CD4-positive, alpha-beta T cell treated with Interleukin-4 for 4 hours (primary cell): ENCODE measurements at regions not wholly inside any gene's neighbourhood (a gene's known extent, or its start where the extent isn't known, plus 50 kb on each side); places are given as distances from the start of the nearest gene placed in this dataset.

ENCODE experiments used
- DNase-seq: peaks from one replicate; pipeline ENCODE4 v3.0.0-alpha.2; 2020

DNA sequence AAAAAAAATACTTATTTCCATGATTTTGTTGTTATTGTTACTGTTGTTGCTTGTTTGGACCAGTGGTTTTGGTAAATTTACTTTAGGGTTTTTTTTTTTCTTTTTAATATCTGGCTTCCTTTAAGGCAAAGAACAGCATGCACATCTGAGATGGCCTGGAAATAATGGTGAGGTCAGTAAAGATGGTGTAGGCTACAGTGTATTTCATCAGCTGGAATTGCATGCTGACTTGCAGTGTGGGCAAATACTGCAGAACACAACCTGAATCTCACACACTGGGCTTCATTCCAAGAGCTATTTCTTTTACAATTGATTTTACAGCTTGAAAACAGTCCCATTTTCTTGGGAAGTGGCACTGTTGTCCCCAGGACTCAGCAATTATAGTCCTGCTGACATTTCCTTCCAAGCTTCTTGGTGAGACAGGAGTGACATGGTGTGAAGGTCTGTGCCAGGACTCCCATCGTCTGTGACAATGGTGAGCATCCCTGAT is 376.1 kb upstream of the SOX11 start:
- no peak for DNase-seq

DNA sequence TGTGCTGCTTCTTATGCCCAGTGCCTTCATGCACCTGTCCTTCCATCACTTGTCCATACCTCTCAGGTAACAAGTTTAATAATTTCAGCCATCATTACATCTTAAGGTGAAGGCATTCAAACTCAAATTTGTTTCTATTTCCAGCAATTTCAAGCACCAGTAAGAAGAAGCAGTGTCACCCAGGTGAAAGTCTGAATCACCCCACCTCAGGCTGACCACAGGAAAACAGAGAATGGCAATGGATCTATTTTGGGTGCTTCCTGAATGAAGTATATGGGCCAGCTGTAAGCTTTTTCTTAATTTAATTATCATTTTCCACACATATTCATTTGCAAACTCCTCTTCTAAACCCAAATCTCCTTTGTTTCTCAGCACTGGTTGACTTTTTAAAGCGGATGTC is 372.7 kb upstream of the SOX11 start:
- DNase-seq, result no peak

DNA sequence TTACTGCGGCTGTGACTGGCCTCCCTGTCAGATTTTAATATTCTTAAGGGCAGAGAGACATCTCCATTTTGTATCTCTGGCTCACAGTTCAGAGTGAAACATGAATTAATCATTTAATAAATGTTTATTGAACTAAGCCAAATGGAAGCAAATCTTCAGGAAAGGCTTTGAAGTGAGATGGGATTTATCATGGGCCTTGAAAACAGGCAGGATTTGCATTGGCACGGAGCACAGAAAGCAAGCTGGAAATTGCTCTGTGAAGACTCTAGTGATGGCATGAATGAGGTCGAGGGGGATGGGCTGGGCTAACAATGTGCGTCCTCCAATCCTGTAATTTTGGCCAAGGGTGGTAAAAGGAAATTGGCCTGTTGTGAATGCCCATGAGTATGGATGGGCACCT is 369.8 kb upstream of the SOX11 start:
- DNase-seq, result no peak

DNA sequence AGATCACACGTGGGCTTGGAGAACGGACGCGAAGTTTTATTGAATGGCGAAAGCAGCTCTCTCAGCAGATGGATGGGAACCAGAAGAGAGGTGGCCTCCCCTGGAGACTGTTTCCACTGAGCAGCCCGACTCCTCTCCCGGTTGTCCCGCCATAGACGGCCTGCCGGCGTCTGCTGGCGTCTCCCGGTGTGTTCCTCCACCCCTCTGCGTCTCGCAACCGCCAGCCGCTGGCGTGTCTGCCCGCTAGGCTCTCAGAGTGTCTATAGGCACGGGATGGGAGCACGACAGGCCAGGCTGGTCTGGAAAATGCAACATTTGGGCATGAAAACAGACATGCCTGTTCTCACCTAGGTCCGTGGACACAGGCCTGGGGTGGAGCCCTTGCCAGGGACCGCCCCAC is 366.7 kb upstream of the SOX11 start:
- DNase-seq, result no peak

DNA sequence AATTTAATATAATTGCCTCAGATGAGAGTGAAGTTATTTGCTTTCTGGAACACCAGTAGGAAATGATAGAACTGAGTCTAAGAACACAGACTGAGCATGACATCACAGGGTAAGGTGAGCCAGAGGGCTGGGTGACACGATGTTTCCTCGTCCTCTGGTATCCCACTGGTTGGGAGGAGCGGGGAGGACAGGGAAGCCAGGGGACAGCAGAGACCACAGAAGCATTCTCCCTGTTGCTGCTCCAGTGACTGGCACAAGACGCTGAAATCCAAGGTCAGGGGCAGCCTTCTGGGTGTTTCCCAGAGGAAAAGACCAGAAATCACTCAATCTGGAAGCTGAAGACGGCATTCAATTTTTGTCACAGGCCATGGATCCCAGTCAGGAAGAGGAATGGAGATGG is 363.4 kb upstream of the SOX11 start:
- DNase-seq, result no peak

DNA sequence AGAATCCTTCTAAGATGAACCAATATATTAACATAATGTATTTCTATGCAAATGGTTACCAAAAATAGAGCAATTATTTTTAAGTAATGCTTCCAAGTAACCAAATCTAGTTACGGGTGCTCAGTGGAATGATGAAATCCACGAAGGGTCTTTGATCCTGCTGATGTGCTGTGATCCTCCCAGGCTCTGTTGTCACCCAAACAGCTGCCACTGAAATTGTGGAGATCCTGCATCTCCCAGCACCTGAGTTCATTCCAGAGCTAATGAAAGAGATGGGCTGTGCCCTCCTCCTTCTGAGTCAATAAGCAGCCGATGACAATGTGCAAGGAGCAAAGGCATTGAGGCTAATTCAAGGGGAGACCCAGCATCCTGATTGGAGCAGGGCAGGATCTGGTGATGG is 362.4 kb upstream of the SOX11 start:
- no peak for DNase-seq

DNA sequence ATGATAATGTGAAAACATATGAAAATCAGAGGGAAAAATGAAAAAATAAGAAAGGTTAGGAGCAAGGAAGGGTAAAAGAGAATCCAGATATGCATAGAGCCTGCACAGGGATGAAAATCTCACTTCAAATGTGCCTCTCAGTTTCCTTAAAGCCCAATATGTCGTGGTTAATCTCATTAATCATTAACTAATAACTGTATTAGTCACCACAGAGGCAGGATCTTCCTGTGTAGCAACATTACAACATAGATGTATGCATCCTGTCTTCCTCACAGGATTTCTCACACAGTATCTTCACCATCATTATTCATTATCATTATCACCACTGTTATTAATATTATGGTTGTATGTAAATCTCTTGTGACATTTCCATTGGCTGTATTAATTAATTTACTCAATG is 361.2 kb upstream of the SOX11 start:
- DNase-seq, result no peak

DNA sequence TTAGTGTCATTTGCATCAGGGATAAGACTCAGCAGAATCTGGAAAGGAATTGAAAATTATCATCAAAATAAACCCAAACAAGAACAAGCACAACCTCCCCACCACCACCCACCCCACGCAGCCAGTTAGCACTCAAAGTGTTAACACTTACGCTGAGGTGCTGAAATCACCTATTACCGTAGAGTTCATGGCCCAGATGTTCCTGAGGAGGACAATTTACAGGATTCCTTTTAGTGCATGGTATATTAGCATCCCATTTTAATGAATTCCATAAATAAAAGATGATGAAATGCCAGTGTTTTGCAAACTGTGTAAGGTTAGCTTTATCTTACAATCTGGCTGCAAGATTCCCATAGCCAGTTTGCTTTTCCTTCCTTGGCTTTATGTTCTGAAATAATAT is 359.3 kb upstream of the SOX11 start:
- no peak for DNase-seq

DNA sequence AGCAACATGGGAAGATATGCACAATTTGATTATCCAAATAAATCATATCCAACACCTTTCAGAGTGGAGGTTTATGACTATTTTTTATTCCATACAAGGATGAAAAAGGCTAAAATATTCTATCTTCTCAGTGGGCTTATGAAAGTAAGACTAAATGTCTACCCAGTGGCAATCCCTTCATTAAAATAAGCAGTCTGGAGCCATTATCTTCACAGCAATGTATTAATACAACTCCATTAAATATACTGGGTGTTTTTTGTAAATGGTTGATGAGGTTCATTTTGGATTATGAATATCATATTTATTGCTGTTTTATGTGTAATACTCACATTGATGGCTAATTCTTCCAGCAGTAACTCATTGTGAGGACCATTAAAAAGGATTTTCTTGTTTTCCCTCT is 352.7 kb upstream of the SOX11 start:
- no peak for DNase-seq

DNA sequence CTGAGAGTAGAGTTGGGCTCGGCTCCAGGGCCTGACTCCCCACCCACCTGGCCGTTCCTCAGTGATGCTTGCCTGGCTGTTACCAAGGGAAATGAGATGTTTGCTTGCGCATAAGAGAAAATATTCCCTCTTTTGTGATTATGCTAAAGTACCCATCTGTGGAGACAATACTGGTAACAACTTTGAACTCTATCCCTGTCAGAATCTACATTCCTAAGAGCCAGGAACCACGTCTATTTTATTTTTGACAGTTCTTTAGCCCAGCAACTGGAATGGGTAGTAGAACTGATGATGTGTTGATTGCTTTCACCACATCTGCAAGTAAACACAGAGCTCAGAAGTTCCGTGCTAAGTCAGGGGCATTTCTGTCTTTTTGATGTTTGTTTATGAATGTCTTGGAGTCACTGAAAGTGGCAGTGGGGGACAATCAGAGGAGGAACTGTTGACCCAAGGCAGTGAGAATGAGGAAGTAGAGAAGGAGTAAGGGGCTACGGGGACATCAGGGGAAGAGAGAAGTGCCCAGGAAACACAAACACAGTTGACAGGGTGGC is 348.3 kb upstream of the SOX11 start:
- no peak for DNase-seq

DNA sequence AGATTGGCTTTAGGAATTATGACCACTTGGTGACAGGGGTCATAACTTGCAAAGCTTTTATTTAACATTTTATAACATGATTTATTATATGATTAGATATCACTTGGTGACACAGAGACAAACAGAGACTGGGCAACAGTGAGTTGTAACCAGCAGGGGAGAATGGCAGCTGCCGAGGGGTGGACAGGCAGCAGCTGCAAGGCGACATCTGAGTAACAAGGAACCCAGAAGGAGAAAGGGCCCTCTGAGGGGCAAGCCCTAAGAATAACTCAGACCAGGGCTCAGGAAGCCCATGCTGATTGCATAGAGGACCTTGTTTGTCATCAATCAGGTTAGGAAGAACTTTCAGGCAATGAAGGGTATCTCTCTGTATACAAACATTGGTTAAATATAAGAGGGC is 339.9 kb upstream of the SOX11 start:
- DNase-seq, result no peak

DNA sequence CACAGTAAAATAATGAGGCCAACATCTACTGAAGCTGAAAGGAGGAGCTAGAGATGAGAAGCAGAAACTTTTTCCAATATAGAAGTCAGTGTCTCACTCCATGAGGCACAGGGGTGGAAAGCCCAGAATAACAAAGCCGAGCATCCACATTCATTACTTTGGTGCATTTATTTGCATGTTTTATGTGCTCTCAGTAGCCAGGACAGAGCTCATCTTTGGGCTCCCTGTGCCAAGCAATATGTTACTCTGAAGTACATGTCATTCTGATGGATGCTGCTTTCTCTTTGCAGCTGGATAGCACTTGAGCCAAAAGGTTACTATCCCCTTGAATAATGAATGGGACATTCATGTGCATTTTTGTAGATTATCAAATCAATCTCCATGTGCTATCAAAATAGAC is 338.6 kb upstream of the SOX11 start:
- no peak for DNase-seq

DNA sequence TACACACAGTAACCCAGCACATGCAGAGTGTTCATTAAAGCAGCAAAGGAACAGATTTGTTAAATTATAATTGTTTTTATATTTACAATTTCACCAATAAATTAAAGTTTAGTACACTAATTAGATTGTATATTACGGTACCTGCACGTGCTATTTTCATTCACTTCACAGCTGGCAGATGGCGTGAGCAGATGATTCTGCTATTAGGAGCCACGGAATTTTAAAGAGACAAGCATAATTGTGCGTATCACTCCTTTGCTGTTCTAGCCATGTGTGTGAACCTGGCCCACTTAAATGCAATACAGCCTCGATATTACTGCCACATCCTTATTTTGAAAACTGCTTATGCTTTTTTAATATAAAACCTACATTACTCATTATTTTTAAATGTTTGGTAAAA is 332.8 kb upstream of the SOX11 start:
- no peak for DNase-seq

DNA sequence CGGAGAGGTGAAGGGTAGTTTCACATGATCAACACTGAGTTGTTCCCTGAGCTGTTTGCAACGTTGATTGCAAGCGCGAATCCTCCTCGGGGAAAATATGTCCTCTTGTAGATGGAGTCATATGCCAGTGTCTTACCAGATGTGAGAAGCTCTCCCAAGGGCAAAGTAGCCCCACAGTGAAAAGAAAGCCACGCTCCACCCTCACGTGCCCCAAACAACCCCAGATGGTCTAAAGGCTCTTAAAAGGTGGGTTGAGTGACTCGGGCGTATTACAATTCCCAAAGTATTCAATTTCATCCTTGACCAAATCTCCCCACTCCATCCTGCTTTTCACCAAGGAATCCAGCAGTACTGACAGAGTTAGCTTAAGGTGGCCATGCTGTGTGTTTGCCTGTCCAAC is 332.1 kb upstream of the SOX11 start:
- no peak for DNase-seq

DNA sequence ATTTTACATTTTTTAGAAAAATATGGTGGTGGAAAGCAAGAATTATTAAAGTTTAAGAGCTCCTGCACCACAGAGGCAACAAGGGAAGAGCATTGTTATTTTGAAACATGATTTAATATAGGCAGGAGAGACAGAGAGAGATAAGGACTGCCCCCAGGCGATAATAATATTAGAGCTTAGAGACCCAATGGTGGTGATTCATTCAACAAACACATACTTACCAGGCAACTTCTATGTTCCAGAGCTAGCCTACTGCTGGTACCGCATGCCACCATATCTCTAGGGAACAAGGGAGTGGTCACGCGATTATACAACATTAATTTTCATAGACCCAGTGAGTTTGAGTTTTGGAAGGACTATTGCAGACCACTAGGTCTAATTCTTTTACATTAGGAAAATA is 327.8 kb upstream of the SOX11 start:
- DNase-seq, result no peak

DNA sequence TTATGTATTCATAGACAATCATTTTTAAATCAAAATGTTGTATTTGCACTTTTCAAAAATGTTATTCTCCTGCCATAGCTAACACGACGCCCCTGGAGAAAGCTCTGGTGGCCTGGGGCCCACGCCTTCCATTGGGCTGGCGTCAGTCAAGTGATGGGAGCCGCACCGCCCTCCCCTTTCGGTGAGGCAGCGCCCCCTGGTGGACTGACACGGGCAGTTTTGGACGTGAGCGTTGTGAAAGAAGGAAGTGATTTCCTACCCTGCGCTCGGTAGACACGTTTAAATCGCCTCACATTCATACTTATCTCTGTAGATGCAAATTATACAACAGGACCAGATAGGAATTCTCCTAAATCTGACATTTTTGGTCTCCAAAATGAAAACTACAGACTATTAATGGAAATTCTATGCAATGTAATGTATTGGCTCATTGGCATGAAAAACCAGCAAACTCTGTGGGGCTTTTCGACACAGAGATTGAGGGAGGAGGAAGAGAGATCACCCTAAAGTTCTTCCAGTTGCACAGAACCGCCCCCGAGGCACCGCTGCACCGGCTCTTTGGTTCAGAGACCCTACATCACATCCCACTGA is 326.2 kb upstream of the SOX11 start:
- DNase-seq, result no peak

DNA sequence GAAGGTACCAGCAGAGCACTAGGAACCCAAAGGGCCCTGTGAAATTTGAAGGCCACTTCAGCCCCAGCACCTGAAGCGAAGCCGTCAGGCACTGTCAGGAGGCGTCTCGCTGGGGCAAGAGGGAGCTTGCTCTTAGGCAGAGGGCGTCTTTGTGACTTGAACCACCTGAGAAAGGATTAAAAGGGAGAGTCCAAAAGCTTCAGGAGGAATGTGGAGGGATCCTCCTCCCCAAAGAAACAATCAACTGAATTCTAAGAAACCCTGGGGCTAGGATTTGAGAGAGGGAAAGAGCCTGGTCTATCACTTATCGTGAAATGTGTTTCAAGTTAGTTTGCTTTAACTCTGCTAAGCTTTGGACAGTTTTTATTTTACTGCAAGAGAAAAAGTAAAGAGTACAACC is 324.9 kb upstream of the SOX11 start:
- DNase-seq, result no peak

DNA sequence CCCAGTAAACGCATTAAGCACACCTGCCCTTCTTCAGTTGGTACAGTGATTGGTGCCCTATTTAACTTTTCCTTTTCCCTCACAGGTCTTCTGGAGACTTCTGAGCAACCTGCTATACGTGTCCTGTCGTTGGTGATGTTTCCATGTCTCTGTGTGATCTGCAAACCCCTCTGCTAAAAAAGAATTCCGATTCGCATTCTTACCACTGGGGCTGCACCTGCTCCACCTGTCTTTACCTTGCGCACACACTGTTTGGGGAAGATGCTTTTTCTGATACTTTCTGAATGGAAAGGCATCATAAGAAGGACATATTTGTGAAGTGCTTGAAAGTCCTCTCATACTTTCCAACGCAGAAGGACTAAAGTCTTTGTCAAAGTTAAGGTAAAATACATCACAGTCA is 323.9 kb upstream of the SOX11 start:
- DNase-seq, result no peak

DNA sequence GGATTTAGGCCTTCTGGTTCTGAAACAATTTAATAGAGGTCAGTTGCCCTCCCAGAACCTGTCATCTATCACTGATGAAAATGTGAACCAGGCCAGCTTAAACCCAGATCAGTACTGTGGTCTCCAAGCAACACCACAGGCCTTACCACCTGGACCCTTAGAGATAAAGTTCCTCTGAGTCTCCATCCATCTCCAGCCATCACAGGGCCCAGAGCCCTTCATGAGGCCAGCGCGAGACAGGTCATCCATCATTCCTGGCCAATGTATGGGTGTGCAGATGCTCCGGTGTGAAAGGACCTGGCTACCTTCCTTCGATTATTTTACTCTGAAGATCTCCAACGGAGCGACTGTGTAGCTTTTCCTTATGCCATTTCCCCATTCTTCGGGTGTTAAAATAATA is 322.7 kb upstream of the SOX11 start:
- no peak for DNase-seq

DNA sequence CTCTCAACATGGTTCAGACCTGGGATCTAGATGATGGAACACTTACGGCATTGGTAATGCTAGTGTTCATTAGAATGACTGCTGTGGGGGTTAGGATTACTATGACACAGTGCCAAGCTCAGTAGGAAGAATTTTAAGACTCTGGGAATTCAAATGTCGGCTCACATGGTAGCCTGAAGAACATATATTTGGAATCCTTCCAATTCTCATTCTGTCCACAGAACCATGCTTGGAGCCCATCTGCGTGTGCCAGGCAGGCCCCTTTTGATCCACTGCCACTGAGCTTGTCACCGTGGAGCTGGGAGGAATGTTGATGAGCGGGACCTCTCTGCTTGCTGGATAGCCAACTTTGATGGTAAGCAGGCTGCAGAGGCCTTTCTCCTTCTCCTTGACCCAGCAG is 322.0 kb upstream of the SOX11 start:
- DNase-seq, result no peak

DNA sequence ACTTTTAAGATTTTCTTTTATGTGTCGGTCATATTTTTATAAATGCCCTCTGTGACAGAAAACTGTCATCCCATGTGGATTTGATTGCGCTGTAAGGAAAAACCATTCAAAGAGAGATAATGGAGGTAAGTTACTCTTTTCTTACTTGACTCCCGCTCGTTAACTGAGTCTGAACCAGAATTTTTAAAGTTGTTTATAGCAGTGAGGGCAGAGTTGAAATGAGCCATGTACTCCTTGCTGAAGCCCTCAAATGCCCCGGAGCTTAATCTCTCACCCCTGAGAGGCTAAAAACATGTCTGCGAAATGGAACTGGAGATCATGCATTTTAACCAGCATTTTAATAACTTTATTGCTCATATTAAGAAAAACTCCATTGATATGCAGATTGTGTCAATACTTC is 320.0 kb upstream of the SOX11 start:
- no peak for DNase-seq

DNA sequence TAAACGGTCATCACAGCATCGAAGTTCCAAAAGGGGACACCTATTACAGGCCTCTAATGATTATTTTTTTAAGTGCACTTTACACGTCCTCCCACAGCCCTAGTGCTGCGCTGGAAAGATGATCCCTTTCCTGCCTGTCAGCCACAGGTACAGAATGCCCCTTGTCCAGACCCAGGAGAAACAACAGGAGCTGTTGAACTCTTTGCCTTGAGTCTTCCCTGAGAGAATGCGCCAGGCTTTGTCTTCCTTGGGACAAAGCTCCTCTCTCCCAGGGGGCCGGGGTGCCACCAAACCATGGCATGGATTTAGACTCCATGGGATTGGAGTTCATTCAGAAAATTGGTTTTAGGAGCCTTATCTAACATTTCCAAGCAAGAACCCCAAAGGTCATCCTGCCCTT is 319.0 kb upstream of the SOX11 start:
- DNase-seq, result no peak

DNA sequence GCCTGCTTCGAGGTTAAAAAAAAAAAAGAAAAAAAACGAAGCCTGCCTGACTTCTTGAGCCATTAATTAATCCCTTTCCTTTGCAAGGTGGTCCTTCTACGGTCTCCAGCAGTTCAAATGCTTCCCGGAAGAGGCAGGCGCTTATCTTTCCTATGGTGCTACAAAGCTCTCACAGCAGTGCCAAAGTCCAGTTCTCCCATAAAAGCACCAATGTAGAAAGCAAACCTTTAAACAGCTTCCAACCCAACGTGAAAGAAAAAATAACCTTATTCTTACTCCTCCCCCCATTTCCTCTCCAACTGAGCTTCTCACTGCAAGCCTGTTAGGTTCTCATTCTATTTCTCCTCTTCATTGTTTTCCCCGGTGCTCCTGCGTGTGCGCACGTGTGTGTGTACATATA is 317.4 kb upstream of the SOX11 start:
- no peak for DNase-seq

DNA sequence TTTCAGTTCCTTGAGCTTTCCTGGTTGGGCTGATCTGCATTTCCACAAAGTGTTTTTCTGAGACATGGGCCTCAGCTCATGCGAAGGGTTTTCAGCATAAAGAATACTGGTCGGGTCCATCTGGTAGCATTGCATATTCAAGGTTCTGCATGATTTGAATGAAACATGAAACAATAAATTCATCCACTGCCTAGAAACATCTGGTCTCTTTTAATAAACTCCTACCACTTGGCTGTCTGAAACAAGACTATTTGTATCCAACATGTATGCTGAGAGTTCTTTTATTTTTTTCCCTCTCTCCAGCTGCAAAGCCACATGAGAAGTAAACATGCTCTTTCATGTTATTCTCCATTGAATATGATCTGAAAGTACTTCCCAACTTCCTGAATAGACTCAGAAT is 314.9 kb upstream of the SOX11 start:
- DNase-seq, result no peak

DNA sequence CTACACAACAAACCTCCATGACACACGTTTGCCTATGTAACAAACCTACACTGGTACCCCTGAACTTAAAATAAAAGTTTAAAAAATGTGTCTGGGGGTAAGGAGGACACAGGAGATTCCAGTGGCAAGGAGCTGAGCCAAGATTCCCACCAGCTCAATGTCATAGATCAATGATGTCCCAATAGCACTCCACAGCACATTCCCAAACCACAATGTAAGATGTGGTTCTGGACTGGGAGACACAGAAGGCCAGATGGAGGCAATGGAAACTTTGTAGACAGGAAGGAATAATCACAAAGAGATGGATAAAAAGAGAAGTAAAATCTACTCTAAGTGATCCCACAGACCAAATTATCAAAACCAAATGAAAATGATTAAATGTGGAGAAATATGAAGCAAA is 312.4 kb upstream of the SOX11 start:
- DNase-seq, result no peak

DNA sequence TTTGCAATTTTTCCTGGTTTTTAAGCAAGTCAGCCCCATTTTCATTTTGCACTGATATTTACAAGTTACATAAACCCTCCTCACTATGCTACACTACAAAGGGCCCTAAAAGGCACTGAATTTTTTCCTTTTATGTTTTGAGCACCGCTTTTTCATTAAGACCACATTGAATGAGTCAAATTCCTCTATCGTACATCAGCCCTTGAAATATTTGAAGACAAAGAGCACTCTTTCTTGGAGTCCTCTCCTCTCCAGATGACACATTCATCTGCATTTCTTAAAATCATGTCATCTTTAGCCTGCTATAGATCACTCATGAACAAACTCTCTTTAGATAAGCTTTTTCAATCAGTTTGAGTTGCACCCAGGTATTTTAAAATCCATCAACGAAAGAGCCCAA is 306.6 kb upstream of the SOX11 start:
- no peak for DNase-seq
